ENCODE measurements at regions not wholly inside any gene's neighbourhood (a gene's known extent, or its start where the extent isn't known, plus 50 kb on each side); places are given as distances from the start of the nearest gene placed in this dataset.

DNA sequence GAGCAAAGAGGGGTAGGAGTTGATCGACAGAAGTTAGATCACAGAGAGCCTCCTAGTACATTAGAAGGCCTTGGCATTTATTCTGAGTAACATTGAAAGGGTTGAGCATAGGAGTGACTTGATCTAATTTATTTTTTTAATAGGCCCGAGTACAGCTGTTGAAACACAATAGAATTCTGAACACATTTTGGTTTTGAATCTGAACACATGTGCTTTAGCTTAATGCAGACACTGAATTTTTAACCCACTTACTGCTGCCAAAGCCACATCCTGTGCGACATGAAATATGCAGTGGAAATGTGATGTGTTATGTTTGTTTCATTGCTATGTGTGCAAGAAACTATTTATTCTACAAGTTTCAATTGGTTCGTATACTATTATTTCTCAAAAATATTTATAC lies 1505.9 kb downstream of the PCDH9 start:
- TF ChIP-seq, protein P1, sequence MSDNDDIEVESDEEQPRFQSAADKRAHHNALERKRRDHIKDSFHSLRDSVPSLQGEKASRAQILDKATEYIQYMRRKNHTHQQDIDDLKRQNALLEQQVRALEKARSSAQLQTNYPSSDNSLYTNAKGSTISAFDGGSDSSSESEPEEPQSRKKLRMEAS (IDR thresholded peaks at IDR 0.05): no peak
- TF ChIP-seq TAF1 (IDR thresholded peaks at IDR 0.05; ENCODE audit: low read depth): no peak
- TF ChIP-seq, protein P2, sequence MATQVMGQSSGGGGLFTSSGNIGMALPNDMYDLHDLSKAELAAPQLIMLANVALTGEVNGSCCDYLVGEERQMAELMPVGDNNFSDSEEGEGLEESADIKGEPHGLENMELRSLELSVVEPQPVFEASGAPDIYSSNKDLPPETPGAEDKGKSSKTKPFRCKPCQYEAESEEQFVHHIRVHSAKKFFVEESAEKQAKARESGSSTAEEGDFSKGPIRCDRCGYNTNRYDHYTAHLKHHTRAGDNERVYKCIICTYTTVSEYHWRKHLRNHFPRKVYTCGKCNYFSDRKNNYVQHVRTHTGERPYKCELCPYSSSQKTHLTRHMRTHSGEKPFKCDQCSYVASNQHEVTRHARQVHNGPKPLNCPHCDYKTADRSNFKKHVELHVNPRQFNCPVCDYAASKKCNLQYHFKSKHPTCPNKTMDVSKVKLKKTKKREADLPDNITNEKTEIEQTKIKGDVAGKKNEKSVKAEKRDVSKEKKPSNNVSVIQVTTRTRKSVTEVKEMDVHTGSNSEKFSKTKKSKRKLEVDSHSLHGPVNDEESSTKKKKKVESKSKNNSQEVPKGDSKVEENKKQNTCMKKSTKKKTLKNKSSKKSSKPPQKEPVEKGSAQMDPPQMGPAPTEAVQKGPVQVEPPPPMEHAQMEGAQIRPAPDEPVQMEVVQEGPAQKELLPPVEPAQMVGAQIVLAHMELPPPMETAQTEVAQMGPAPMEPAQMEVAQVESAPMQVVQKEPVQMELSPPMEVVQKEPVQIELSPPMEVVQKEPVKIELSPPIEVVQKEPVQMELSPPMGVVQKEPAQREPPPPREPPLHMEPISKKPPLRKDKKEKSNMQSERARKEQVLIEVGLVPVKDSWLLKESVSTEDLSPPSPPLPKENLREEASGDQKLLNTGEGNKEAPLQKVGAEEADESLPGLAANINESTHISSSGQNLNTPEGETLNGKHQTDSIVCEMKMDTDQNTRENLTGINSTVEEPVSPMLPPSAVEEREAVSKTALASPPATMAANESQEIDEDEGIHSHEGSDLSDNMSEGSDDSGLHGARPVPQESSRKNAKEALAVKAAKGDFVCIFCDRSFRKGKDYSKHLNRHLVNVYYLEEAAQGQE (IDR thresholded peaks at IDR 0.05; ENCODE audit: low read depth): no peak
- no peak for TF ChIP-seq CREB1 (IDR thresholded peaks at IDR 0.05; ENCODE audit: low read depth)
- no peak for TF ChIP-seq EP300 (IDR thresholded peaks at IDR 0.05; ENCODE audit: borderline replicate concordance)
- TF ChIP-seq TEAD4 (IDR thresholded peaks at IDR 0.05): no peak
- no peak for TF ChIP-seq ZBTB7A (IDR thresholded peaks at IDR 0.05; ENCODE audit: low read depth)
- no peak for TF ChIP-seq YY1 (IDR thresholded peaks at IDR 0.05; ENCODE audit: low read depth)
- no peak for TF ChIP-seq NFIC (IDR thresholded peaks at IDR 0.05)
- TF ChIP-seq FOXM1 (IDR thresholded peaks at IDR 0.05; ENCODE audit: borderline replicate concordance, low read depth): no peak
